Endothelial cell of umbilical vein (primary cell): ENCODE measurements at regions not wholly inside any gene's neighbourhood (a gene's known extent, or its start where the extent isn't known, plus 50 kb on each side); places are given as distances from the start of the nearest gene placed in this dataset.

ENCODE experiments used
- BruUV-seq: library from RNA; stranded (reverse); fragments of 400-500 nt; replicated peaks from 2 replicates; lab custom pipeline; 2021; lab: Mats Ljungman, UMichigan
- CTCF ChIA-PET: fragments of 300-600, 350-600 bp; sonication (Branson Sonifier 250); formaldehyde crosslinking; loops from one replicate; lab custom pipeline; 2021; ENCODE audit warnings: antibody characterized with exemption, inconsistent platforms; lab: Charles Lee
- POLR2A ChIA-PET: fragments of 300-600, 350-600 bp; sonication (Branson Sonifier 250); formaldehyde crosslinking; loops from one replicate; lab custom pipeline; 2021; ENCODE audit warnings: antibody characterized with exemption, inconsistent platforms; lab: Charles Lee
- DNase-seq: peaks from one replicate; pipeline ENCODE4 v3.0.0-alpha.2; 2011; ENCODE audit warnings: low read depth, low spot score
- FAIRE-seq: peaks from 2 replicates; lab custom pipeline; 2011; peaks lifted over from hg19 to GRCh38; lab: Jason Lieb, UNC
- H2AFZ ChIP-seq: 2 replicates; pipeline ENCODE4 v1.6.0; 2012; ENCODE audit warnings: low read depth, low read length, control low read depth, inconsistent platforms
- H3K27ac ChIP-seq: 2 replicates; pipeline ENCODE4 v1.5.1; 2011; ENCODE audit warnings: low read depth, mild to moderate bottlenecking, control low read depth, low read length, moderate library complexity; ENCODE audit not compliant: insufficient read depth
- H3K27me3 ChIP-seq, 2 experiments: 2 replicates each; pipeline versions ENCODE4 v1.6.0 to v1.6.1; 2011; ENCODE audit warnings: low read length in 2 of 2, mixed read lengths in 1 of 2; ENCODE audit not compliant: control insufficient read depth in 2 of 2, insufficient read depth in 2 of 2
- H3K36me3 ChIP-seq, 2 experiments: 2 replicates in 1 of 2; 3 replicates in 1 of 2; pipeline ENCODE4 v1.5.1; 2011; ENCODE audit warnings: low read length in 2 of 2, mild to moderate bottlenecking in 1 of 2, moderate library complexity in 1 of 2; ENCODE audit not compliant: control insufficient read depth in 2 of 2, insufficient read depth in 2 of 2; ENCODE audit errors: extremely low read depth in 1 of 2
- H3K4me1 ChIP-seq: 3 replicates; pipeline ENCODE4 v1.5.1; 2011; ENCODE audit warnings: mild to moderate bottlenecking, low read length; ENCODE audit not compliant: control insufficient read depth, insufficient read depth; ENCODE audit errors: extremely low read depth
- H3K4me2 ChIP-seq: 2 replicates; pipeline ENCODE4 v1.6.1; 2011; ENCODE audit warnings: low read length, control low read depth, mixed read lengths; ENCODE audit not compliant: insufficient read depth
- H3K4me3 ChIP-seq, 3 experiments: fragments of 200-600 bp in 1 of 3; sonication (generic), shearing (Covaris generic) in 1 of 3; replicated peaks in 1 of 3; 2 replicates each; pipeline ENCODE4 v1.5.1; 2011 to 2016; ENCODE audit warnings: control low read depth in 3 of 3, low read length in 3 of 3, mild to moderate bottlenecking in 2 of 3, inconsistent platforms in 1 of 3, low read depth in 1 of 3, moderate library complexity in 1 of 3; ENCODE audit not compliant: insufficient read depth in 1 of 3
- H3K79me2 ChIP-seq: 2 replicates; pipeline ENCODE4 v1.6.0; 2012; ENCODE audit warnings: low read length, inconsistent platforms; ENCODE audit not compliant: control insufficient read depth, insufficient read depth
- H3K9ac ChIP-seq: replicated peaks from 2 replicates; pipeline ENCODE3; 2011; ENCODE audit warnings: low read length, control low read depth; ENCODE audit not compliant: insufficient read depth; ENCODE audit errors: extremely low read depth
- H3K9me1 ChIP-seq: replicated peaks from 3 replicates; pipeline ENCODE4 v1.6.0; 2011; ENCODE audit warnings: mild to moderate bottlenecking, low read length; ENCODE audit not compliant: control insufficient read depth, insufficient read depth; ENCODE audit errors: extremely low read depth
- H3K9me3 ChIP-seq: replicated peaks from 2 replicates; pipeline ENCODE4 v1.5.1; 2012; ENCODE audit warnings: low read length, inconsistent platforms; ENCODE audit not compliant: control insufficient read depth, insufficient read depth
- H4K20me1 ChIP-seq: replicated peaks from 2 replicates; pipeline ENCODE3; 2011; ENCODE audit warnings: mild to moderate bottlenecking, low read length; ENCODE audit not compliant: control insufficient read depth, insufficient read depth; ENCODE audit errors: extremely low read depth
- EZH2 ChIP-seq: IDR thresholded peaks from 2 replicates; pipeline ENCODE4 v1.6.1; 2012; ENCODE audit warnings: borderline replicate concordance, low read depth, mild to moderate bottlenecking, moderate library complexity, low read length, inconsistent platforms; ENCODE audit not compliant: severe bottlenecking
- FOS ChIP-seq: IDR thresholded peaks from 2 replicates; pipeline ENCODE4 v1.6.1; 2011; ENCODE audit warnings: mild to moderate bottlenecking, low read length, moderate library complexity, borderline replicate concordance; ENCODE audit not compliant: insufficient read depth
- GATA2 ChIP-seq: IDR thresholded peaks from 2 replicates; pipeline ENCODE4 v1.7.0; 2011; ENCODE audit warnings: low read depth, mild to moderate bottlenecking, moderate library complexity, mixed read lengths, low read length; ENCODE audit not compliant: insufficient read length, insufficient read depth
- JUN ChIP-seq: IDR thresholded peaks from 2 replicates; pipeline ENCODE4 v1.6.1; 2011; ENCODE audit warnings: borderline replicate concordance, low read depth; ENCODE audit not compliant: insufficient read length, insufficient read depth
- MYC ChIP-seq: IDR thresholded peaks from one replicate; pipeline ENCODE4 v1.6.1; 2011; ENCODE audit warnings: mild to moderate bottlenecking, low read depth, low read length
- POLR2A ChIP-seq: IDR thresholded peaks from 2 replicates; pipeline ENCODE4 v1.6.1; 2012; ENCODE audit warnings: low read depth, mild to moderate bottlenecking, control low read depth, low read length
- POLR2AphosphoS5 ChIP-seq: IDR thresholded peaks from 2 replicates; pipeline ENCODE4 v1.6.1; 2012; ENCODE audit warnings: low read depth, mild to moderate bottlenecking, control low read depth, low read length, moderate library complexity; ENCODE audit not compliant: insufficient read depth
- dilution Hi-C: fragments of 300-500 bp; cut with MboI; formaldehyde crosslinking; loops from one replicate; pipeline ENCODE4 v1.15.0; 2019; ENCODE audit warnings: low sequenced_read_pairs; ENCODE audit not compliant: extremely low pct_ligation_motif_present
- intact Hi-C: fragments of 100-400 bp; cut with micrococcal nuclease; formaldehyde crosslinking; loops from one replicate; pipeline ENCODE4 v1.10.0; 2022
- TF ChIP-seq, protein P1 (sequence below), 2 donors: IDR thresholded peaks; 1 replicate in 1 of 2; 2 replicates in 1 of 2; pipeline ENCODE4 v1.5.1; 2011; ENCODE audit warnings: low read length in 2 of 2, mild to moderate bottlenecking in 2 of 2, moderate library complexity in 2 of 2, control low read depth in 1 of 2, inconsistent platforms in 1 of 2, low read depth in 1 of 2; ENCODE audit not compliant: insufficient read depth in 1 of 2; ENCODE audit errors: extremely low read depth in 1 of 2
- TF ChIP-seq, protein P2 (sequence below): IDR thresholded peaks from 2 replicates; pipeline ENCODE4 v1.6.1; 2011; ENCODE audit not compliant: insufficient read depth, insufficient read length

DNA sequence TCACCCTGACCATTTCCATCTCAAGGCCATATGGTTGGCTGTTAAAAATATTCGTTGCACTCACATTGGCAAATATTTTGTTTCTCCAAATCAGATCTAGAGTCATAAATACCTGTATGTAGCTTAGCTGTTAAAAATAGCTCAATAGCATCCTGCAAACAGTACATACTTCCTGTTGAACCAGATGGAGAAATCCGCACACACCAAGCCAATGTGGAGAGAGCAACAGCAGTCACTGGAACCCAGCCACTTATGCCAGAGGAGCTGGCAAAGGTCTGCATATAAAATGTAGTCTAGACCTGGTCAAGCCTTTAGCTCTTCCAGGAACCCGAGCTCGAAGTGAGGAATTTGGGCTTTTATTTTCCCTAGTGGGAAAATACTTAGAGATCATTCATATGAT lies 146.4 kb upstream of the KCNJ16 start:
- ChIA-PET CTCF (no interaction called here), POLR2A (no interaction called here)
- Histone ChIP-seq H3K79me2 (no peaks in the 10 kb centered on the region), H3K4me3 (no peak overlapping the region), H3K27ac (no peak overlapping the region), H4K20me1 (no peaks in the 10 kb centered on the region), H3K4me1 (peaks cover 5% of the 10 kb centered on the region), H3K36me3 (no peaks in the 10 kb centered on the region), H3K9me3 (no peaks in the 10 kb centered on the region), H3K9me1 (no peaks in the 10 kb centered on the region), H2AFZ (no peak overlapping the region), H3K27me3 (no peaks in the 10 kb centered on the region), H3K9ac (no peak overlapping the region), H3K4me2 (no peak overlapping the region)
- dilution Hi-C loops = no loop called here
- DNase-seq (no peak), FAIRE-seq (no peak)
- BruUV-seq = no TSS peak
- TF ChIP-seq JUN (no peak), FOS (no peak), POLR2AphosphoS5 (no peak), GATA2 (no peak), POLR2A (no peak), EZH2 (no peak), MYC (no peak)
- TF ChIP-seq, protein P1, sequence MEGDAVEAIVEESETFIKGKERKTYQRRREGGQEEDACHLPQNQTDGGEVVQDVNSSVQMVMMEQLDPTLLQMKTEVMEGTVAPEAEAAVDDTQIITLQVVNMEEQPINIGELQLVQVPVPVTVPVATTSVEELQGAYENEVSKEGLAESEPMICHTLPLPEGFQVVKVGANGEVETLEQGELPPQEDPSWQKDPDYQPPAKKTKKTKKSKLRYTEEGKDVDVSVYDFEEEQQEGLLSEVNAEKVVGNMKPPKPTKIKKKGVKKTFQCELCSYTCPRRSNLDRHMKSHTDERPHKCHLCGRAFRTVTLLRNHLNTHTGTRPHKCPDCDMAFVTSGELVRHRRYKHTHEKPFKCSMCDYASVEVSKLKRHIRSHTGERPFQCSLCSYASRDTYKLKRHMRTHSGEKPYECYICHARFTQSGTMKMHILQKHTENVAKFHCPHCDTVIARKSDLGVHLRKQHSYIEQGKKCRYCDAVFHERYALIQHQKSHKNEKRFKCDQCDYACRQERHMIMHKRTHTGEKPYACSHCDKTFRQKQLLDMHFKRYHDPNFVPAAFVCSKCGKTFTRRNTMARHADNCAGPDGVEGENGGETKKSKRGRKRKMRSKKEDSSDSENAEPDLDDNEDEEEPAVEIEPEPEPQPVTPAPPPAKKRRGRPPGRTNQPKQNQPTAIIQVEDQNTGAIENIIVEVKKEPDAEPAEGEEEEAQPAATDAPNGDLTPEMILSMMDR (IDR thresholded peaks at IDR 0.05; ENCODE audit: extremely low read depth in 1 of 2, insufficient read depth in 1 of 2, low read depth in 1 of 2, low read length in 2 of 2) = no peak
- TF ChIP-seq, protein P2, sequence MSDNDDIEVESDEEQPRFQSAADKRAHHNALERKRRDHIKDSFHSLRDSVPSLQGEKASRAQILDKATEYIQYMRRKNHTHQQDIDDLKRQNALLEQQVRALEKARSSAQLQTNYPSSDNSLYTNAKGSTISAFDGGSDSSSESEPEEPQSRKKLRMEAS = no peak
- intact Hi-C loops = no loop called here
